ENCODE measurements at regions not wholly inside any gene's neighbourhood (a gene's known extent, or its start where the extent isn't known, plus 50 kb on each side); places are given as distances from the start of the nearest gene placed in this dataset.

GRCh38 chr2:175567435-175568061 is 386.0 kb upstream of the ATP5MC3 start:
- TF ChIP-seq CTCF (IDR thresholded peaks at IDR 0.05; ENCODE audit: low read length) (no peak), EZH2 (IDR thresholded peaks at IDR 0.05; ENCODE audit: borderline replicate concordance, low read length) (no peak)
